ENCODE measurements at regions not wholly inside any gene's neighbourhood (a gene's known extent, or its start where the extent isn't known, plus 50 kb on each side); places are given as distances from the start of the nearest gene placed in this dataset.

DNA sequence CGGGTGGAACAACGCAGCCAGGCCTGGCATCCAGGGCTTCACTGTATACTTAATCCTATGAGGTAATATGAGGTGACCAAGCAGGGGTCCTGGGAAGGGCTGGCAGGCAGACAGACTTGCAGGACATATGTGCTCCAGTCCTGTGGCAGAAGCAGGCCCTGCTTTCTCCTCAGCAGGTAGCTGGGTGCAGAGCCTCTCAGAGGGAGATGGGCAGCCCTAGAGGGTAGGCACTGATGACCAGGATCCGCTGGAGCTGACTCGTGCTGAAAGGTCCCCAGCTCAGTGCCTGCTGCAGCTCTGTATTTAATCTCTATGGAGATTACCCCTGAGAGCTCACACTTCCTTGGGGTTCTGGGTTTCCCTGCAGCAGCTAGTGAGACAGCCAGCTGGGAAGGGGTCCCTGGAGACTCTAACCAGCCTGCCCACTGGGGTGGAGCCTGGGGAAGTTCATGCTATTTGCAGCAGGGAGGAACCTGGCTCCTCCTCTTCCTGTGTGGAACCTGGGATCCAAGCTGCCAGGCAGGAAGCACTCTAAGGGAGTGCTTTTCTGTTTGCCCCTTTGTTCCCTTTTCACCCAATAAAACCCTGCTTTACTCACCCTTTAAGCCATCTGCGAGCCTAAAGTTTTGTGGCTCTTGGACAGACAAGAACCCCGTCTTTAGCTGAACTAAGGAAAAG lies 339.2 kb downstream of the DCAF12L2 start:
- 72 to 91% (median 86%) methylated on average over 2 to 6 of the region's 6 CpGs for WGBS, 5 donors
- TF ChIP-seq, protein P1, sequence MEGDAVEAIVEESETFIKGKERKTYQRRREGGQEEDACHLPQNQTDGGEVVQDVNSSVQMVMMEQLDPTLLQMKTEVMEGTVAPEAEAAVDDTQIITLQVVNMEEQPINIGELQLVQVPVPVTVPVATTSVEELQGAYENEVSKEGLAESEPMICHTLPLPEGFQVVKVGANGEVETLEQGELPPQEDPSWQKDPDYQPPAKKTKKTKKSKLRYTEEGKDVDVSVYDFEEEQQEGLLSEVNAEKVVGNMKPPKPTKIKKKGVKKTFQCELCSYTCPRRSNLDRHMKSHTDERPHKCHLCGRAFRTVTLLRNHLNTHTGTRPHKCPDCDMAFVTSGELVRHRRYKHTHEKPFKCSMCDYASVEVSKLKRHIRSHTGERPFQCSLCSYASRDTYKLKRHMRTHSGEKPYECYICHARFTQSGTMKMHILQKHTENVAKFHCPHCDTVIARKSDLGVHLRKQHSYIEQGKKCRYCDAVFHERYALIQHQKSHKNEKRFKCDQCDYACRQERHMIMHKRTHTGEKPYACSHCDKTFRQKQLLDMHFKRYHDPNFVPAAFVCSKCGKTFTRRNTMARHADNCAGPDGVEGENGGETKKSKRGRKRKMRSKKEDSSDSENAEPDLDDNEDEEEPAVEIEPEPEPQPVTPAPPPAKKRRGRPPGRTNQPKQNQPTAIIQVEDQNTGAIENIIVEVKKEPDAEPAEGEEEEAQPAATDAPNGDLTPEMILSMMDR (IDR thresholded peaks at IDR 0.05 in 8 of 11, conservative IDR thresholded peaks at IDR 0.05 in 3 of 11), result no peak
- TF ChIP-seq POLR2AphosphoS5 (IDR thresholded peaks at IDR 0.05) (no peak), POLR2A (IDR thresholded peaks at IDR 0.05) (no peak)
- Histone ChIP-seq H3K27me3 (replicated peaks in 1 of 7) (no peaks in the 10 kb centered on the region), H3K4me1 (no peaks in the 10 kb centered on the region), H3K9me3 (peaks cover 0 to 5% (median 0%) of the 10 kb centered on the region in 8 donors), H3K27ac (no peak overlapping the region), H3K36me3 (no peaks in the 10 kb centered on the region), H3K4me3 (no peak overlapping the region)
- DNase-seq, result no peak
- intact Hi-C loops (cut with DNase I; ENCODE audit: low total_unique reads), result no loop called here

DNA sequence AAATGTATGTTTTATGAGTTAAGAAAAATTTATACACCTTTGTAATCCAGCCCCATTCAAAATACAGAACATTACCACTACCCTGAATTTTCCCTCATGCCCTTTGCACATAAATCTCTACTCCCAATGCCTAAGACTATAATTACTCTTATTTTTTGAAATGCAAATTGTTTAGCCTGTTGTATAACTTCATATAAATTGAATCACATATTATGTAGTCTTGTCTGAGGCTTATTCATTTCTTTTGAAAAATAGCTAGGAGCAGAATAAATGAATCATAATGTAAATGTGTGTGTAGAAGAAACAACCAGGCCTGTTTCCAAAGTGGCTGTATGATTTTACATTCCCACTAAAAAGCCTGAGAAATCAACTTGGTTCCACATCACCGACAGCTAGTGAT lies 319.8 kb downstream of the DCAF12L2 start:
- Histone ChIP-seq H3K9me3 (no peaks in the 10 kb centered on the region), H3K4me3 (no peak overlapping the region), H3K4me1 (no peaks in the 10 kb centered on the region), H3K27me3 (replicated peaks in 1 of 7) (no peaks in the 10 kb centered on the region), H3K36me3 (no peaks in the 10 kb centered on the region), H3K27ac (no peak overlapping the region)
- TF ChIP-seq, protein P1 (IDR thresholded peaks at IDR 0.05 in 8 of 11, conservative IDR thresholded peaks at IDR 0.05 in 3 of 11), result no peak
- TF ChIP-seq POLR2A (IDR thresholded peaks at IDR 0.05), result no peak
- intact Hi-C loops (cut with DNase I; ENCODE audit: low total_unique reads), result no loop called here
- no peak for DNase-seq
- 71 to 88% (median 74%) methylated on average over 1 of the region's 1 CpG for WGBS, 5 donors

DNA sequence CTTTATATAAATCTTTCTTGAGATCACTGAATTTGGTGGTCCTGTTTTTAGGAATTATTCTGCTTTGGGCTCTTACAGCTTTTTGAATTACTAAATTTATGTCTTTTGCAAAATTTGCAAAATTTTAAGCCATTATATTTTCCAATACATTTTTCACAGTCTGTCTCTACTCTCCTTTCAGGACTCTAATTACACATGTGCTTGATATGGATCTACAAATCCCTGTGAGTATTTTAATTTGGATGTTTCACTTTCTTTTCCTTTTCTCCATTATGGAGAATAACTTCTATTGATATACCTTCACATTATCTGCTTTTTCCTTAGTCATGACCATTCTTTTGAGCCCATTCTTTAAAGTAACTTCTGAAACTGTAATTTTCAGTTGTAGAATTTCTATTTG lies 315.4 kb downstream of the DCAF12L2 start:
- TF ChIP-seq POLR2A (IDR thresholded peaks at IDR 0.05), result no peak
- TF ChIP-seq, protein P1 (IDR thresholded peaks at IDR 0.05 in 8 of 11, conservative IDR thresholded peaks at IDR 0.05 in 3 of 11), result no peak
- no peak for TF ChIP-seq POLR2AphosphoS5 (IDR thresholded peaks at IDR 0.05)
- H3K36me3 ChIP-seq, result no peaks in the 10 kb centered on the region
- intact Hi-C loops (cut with DNase I; ENCODE audit: low total_unique reads), result no loop called here
- no peak for DNase-seq
- H3K9me3 ChIP-seq, result no peaks in the 10 kb centered on the region
- H3K27me3 ChIP-seq (replicated peaks in 1 of 7), result no peaks in the 10 kb centered on the region
- no peak overlapping the region for H3K27ac ChIP-seq
- H3K4me3 ChIP-seq, result no peak overlapping the region
- H3K4me1 ChIP-seq, result no peaks in the 10 kb centered on the region

DNA sequence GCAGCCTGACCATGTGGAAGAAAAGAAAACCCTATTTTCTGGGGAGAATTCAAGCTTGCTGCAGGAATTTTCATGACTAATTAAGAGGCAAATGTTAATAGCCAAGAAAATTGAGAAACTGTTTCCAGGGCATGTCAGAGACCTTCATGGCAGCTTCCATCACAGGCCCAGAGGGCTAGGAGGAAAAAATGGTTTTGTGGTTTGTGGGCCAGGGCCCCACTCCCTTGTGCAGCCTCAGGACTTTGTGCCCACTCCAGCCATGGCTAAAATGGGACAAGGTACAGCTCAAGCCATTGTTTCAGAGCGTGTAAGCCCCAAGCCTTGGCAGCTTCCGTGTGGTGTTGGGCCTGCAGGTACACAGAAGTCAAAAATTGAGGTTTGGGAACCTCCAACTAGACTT lies 282.9 kb downstream of the DCAF12L2 start:
- no peak for DNase-seq
- Histone ChIP-seq H3K4me3 (no peak overlapping the region), H3K4me1 (no peaks in the 10 kb centered on the region), H3K36me3 (no peaks in the 10 kb centered on the region), H3K9me3 (peaks cover 0 to 35% (median 18%) of the 10 kb centered on the region in 8 donors), H3K27me3 (replicated peaks in 1 of 7) (no peaks in the 10 kb centered on the region), H3K27ac (no peak overlapping the region)
- intact Hi-C loops (cut with DNase I; ENCODE audit: low total_unique reads), result no loop called here
- 71 to 100% (median 83%) methylated on average over 1 to 2 of the region's 2 CpGs for whole genome bisulfite sequencing, 5 donors
- TF ChIP-seq, protein P1 (IDR thresholded peaks at IDR 0.05 in 8 of 11, conservative IDR thresholded peaks at IDR 0.05 in 3 of 11), result no peak
- TF ChIP-seq POLR2A (IDR thresholded peaks at IDR 0.05) (no peak), POLR2AphosphoS5 (IDR thresholded peaks at IDR 0.05) (no peak)

Measured in spleen (tissue), 11 donors.